HL-60 (cell line): ENCODE measurements at regions not wholly inside any gene's neighbourhood (a gene's known extent, or its start where the extent isn't known, plus 50 kb on each side); places are given as distances from the start of the nearest gene placed in this dataset.

Experiments used
- CTCF ChIP-seq: IDR thresholded peaks from one replicate; pipeline ENCODE4 v1.5.1; 2011; ENCODE audit warnings: low read length, control low read depth, inconsistent platforms; ENCODE audit not compliant: insufficient read depth
- GABPA ChIP-seq: IDR thresholded peaks from 2 replicates; pipeline ENCODE4 v1.6.1; 2012; ENCODE audit warnings: low read depth
- POLR2AphosphoS5 ChIP-seq: IDR thresholded peaks from 2 replicates; pipeline ENCODE4 v1.6.1; 2012; ENCODE audit warnings: low read depth
- REST ChIP-seq: IDR thresholded peaks from 2 replicates; pipeline ENCODE4 v1.6.1; 2012; ENCODE audit warnings: low read depth; ENCODE audit not compliant: insufficient replicate concordance
- SPI1 ChIP-seq: IDR thresholded peaks from 2 replicates; pipeline ENCODE4 v1.6.1; 2012; ENCODE audit warnings: low read depth, mild to moderate bottlenecking, borderline replicate concordance

- TF ChIP-seq CTCF (no peak), REST (no peak), POLR2AphosphoS5 (no peak), GABPA (no peak), SPI1 (no peak)
Measured at GRCh38 chr1:4033713-4034112, 133.6 kb upstream of the C1orf174 start.
